GM12878 (cell line): ENCODE measurements at regions not wholly inside any gene's neighbourhood (a gene's known extent, or its start where the extent isn't known, plus 50 kb on each side); places are given as distances from the start of the nearest gene placed in this dataset.

Source experiments
- ATAC-seq: fragments of 200-7000 bp; cut with Tn5 transposase; 3 replicates; pipeline ENCODE4 v1.9.1; 2020; ENCODE audit warnings: mild to moderate bottlenecking, moderate library complexity
- BruUV-seq: library from RNA; stranded (reverse); fragments of 400-500 nt; replicated peaks from 2 replicates; lab custom pipeline; 2021; lab: Mats Ljungman, UMichigan
- CTCF ChIA-PET: fragments of 300-600 bp; sonication (Branson Sonifier 250); formaldehyde crosslinking; extraction: SDS; loops from one replicate; lab custom pipeline; 2021; ENCODE audit warnings: inconsistent platforms; lab: Yijun Ruan, JAX
- POLR2A ChIA-PET: fragments of 350-600 bp; formaldehyde crosslinking; extraction: SDS; loops from one replicate; lab custom pipeline; 2021; ENCODE audit warnings: inconsistent platforms; lab: Charles Lee
- RAD21 ChIA-PET: fragments of 300-600 bp; sonication (Branson Sonifier 250); formaldehyde crosslinking; loops from one replicate; lab custom pipeline; 2023; ENCODE audit warnings: antibody characterized with exemption; ENCODE audit not compliant: unreplicated experiment; lab: Charles Lee
- SMC1A ChIA-PET: fragments of 300-600 bp; sonication (Branson Sonifier 250); formaldehyde crosslinking; loops from one replicate; lab custom pipeline; 2023; ENCODE audit not compliant: unreplicated experiment, uncharacterized antibody; lab: Charles Lee
- DNase-seq: peaks from one replicate; pipeline ENCODE4 v3.0.0-alpha.2; 2011; ENCODE audit warnings: low read depth, low spot score
- FAIRE-seq: peaks from 3 replicates; lab custom pipeline; 2011; peaks lifted over from hg19 to GRCh38; lab: Jason Lieb, UNC
- H2AFZ ChIP-seq: 2 replicates; pipeline ENCODE4 v1.6.0; 2011; ENCODE audit warnings: low read depth, low read length, control low read depth; ENCODE audit not compliant: control insufficient read depth
- H3K27ac ChIP-seq: 2 replicates; pipeline ENCODE4 v1.5.1; 2011; ENCODE audit warnings: control low read depth; ENCODE audit not compliant: control insufficient read depth, insufficient read depth
- H3K27me3 ChIP-seq, 2 experiments: replicated peaks in 1 of 2; 2 replicates each; pipeline versions ENCODE4 v1.6.0 to v1.6.1; 2011; ENCODE audit warnings: low read length in 1 of 2; ENCODE audit not compliant: control insufficient read depth in 2 of 2, insufficient read depth in 2 of 2
- H3K36me3 ChIP-seq, 2 experiments: 2 replicates each; pipeline ENCODE4 v1.5.1; 2011; ENCODE audit warnings: low read length in 1 of 2; ENCODE audit not compliant: control insufficient read depth in 2 of 2, insufficient read depth in 2 of 2
- H3K4me1 ChIP-seq: 2 replicates; pipeline ENCODE4 v1.6.1; 2011; ENCODE audit warnings: mild to moderate bottlenecking, low read length, moderate library complexity, mixed read lengths; ENCODE audit not compliant: control insufficient read depth, insufficient read depth
- H3K4me2 ChIP-seq: 2 replicates; pipeline ENCODE4 v1.6.0; 2011; ENCODE audit warnings: control low read depth; ENCODE audit not compliant: control insufficient read depth, insufficient read depth
- H3K4me3 ChIP-seq: fragments of 200-600 bp; sonication (generic); 2 replicates; pipeline ENCODE4 v1.5.1; 2016
- H3K79me2 ChIP-seq: 2 replicates; pipeline ENCODE4 v1.6.0; 2011; ENCODE audit warnings: low read length; ENCODE audit not compliant: control insufficient read depth, insufficient read depth
- H3K9ac ChIP-seq: 2 replicates; pipeline ENCODE4 v1.8.0; 2011; ENCODE audit warnings: low read length, control low read depth, mixed read lengths; ENCODE audit not compliant: control insufficient read depth, insufficient read depth
- H3K9me3 ChIP-seq: replicated peaks from 3 replicates; pipeline ENCODE4 v1.5.1; 2011; ENCODE audit warnings: mild to moderate bottlenecking, low read length; ENCODE audit not compliant: control insufficient read depth, insufficient read depth
- H4K20me1 ChIP-seq: 2 replicates; pipeline ENCODE4 v1.6.0; 2011; ENCODE audit not compliant: control insufficient read depth, insufficient read depth
- BHLHE40 ChIP-seq, 2 experiments: fragments of 450-650 bp in 1 of 2; IDR thresholded peaks; 2 replicates each; pipeline ENCODE4 v1.6.1; 2011 to 2017; ENCODE audit warnings: low read depth in 2 of 2, borderline replicate concordance in 1 of 2, improper control_type of control experiment in 1 of 2, low read length in 1 of 2, mild to moderate bottlenecking in 1 of 2
- BRCA1 ChIP-seq: IDR thresholded peaks from 2 replicates; pipeline ENCODE4 v1.6.1; 2011; ENCODE audit warnings: low read depth, low read length, improper control_type of control experiment
- IRF4 ChIP-seq: IDR thresholded peaks from 2 replicates; pipeline ENCODE4 v1.6.1; 2011; ENCODE audit warnings: low read depth, low read length
- TBL1XR1 ChIP-seq: IDR thresholded peaks from 2 replicates; pipeline ENCODE4 v1.6.1; 2012; ENCODE audit warnings: low read depth, low read length, improper control_type of control experiment
- ZNF687 ChIP-seq: fragments of 450-650 bp; IDR thresholded peaks from 2 replicates; pipeline ENCODE4 v1.6.1; 2017; ENCODE audit warnings: mild to moderate bottlenecking, moderate library complexity
- WGBS: methylation state at CpG from one replicate; pipeline ENCODE4 v1.1.6; 2016; ENCODE audit warnings: low lambda C conversion rate; ENCODE audit not compliant: insufficient replicate concordance, insufficient coverage; ENCODE audit errors: missing lambda C conversion rate; 5-methylcytosine and 5-hydroxymethylcytosine counted together
- in situ Hi-C: fragments of 300-500 bp; cut with MboI; formaldehyde crosslinking; loops from 9 replicates; pipeline ENCODE4 v1.14.3; 2018; ENCODE audit warnings: mixed read lengths
- intact Hi-C: fragments of 100-400 bp; cut with micrococcal nuclease; formaldehyde crosslinking; loops from one replicate; pipeline ENCODE4 v1.14.2; 2022; ENCODE audit not compliant: unreplicated experiment

GRCh38 chr14:83977583-83977982, 1552.4 kb upstream of the FLRT2 start:
- H2AFZ ChIP-seq, result no peak overlapping the region
- TF ChIP-seq BRCA1, result no peak
- TF ChIP-seq TBL1XR1, result no peak
- no peak for TF ChIP-seq ZNF687
- TF ChIP-seq BHLHE40 (IDR thresholded peaks at IDR 0.05; ENCODE audit: borderline replicate concordance in 1 of 2, low read depth in 2 of 2, low read length in 1 of 2), result no peak
- no peak for TF ChIP-seq IRF4
- in situ Hi-C loops, result no loop called here
- no peaks in the 10 kb centered on the region for H3K4me1 ChIP-seq
- ChIA-PET RAD21 (interaction anchor here (0.6 kb wide), 1 partner anchor 263 kb away, joined by 3 read pairs; no protein-coding TSS in a partner anchor), POLR2A (no interaction called here), SMC1A (no interaction called here), CTCF (no interaction called here)
- DNase-seq (no peak), ATAC-seq (no peak), FAIRE-seq (no peak)
- H3K27ac ChIP-seq, result no peak overlapping the region
- no peaks in the 10 kb centered on the region for H4K20me1 ChIP-seq
- no peaks in the 10 kb centered on the region for H3K36me3 ChIP-seq
- no peaks in the 10 kb centered on the region for H3K79me2 ChIP-seq
- H3K9ac ChIP-seq, result no peak overlapping the region
- no peaks in the 10 kb centered on the region for H3K27me3 ChIP-seq
- intact Hi-C loops, result no loop called here
- no TSS peak for BruUV-seq
- no peaks in the 10 kb centered on the region for H3K9me3 ChIP-seq
- H3K4me2 ChIP-seq, result no peak overlapping the region
- no peak overlapping the region for H3K4me3 ChIP-seq
- 30% methylated on average over 5 of the region's 5 CpGs for WGBS
